Glomerular endothelial cell (primary cell): ENCODE measurements at regions not wholly inside any gene's neighbourhood (a gene's known extent, or its start where the extent isn't known, plus 50 kb on each side); places are given as distances from the start of the nearest gene placed in this dataset.
A peak's percentile ranks its signal among the peaks of the same experiment; 100 is the strongest.

Experiments used
- DNase-seq: peaks from one replicate; pipeline ENCODE4 v3.0.0-alpha.2; 2011; ENCODE audit warnings: low read depth, low spot score; ENCODE audit errors: extremely low read depth

- no peak for DNase-seq
Observed at GRCh38 chr6:105917038-105917695, 169.0 kb upstream of the PRDM1 start.

- no peak for DNase-seq
Observed at GRCh38 chr6:105911106-105911629, 175.0 kb upstream of the PRDM1 start.

GRCh38 chr6:105909106-105909505 is 177.0 kb upstream of the PRDM1 start:
- no peak for DNase-seq

- DNase-seq = no peak
Observed at GRCh38 chr6:105907991-105908390, 178.1 kb upstream of the PRDM1 start.

GRCh38 chr6:105907301-105907700 is 178.8 kb upstream of the PRDM1 start:
- DNase-seq = no peak

GRCh38 chr6:105902401-105903031 is 183.6 kb upstream of the PRDM1 start:
- no peak for DNase-seq

GRCh38 chr6:105901583-105901982 is 184.6 kb upstream of the PRDM1 start:
- DNase-seq = no peak

GRCh38 chr6:105900125-105900937 is 185.8 kb upstream of the PRDM1 start:
- DNase-seq = peak; percentile 61

GRCh38 chr6:105898286-105898685 is 187.8 kb upstream of the PRDM1 start:
- DNase-seq = no peak

- no peak for DNase-seq
Observed at GRCh38 chr6:105897131-105897530, 189.0 kb upstream of the PRDM1 start.

- no peak for DNase-seq
Observed at GRCh38 chr6:105896821-105897095, 189.4 kb upstream of the PRDM1 start.

- no peak for DNase-seq
Observed at GRCh38 chr6:105896052-105896820, 189.9 kb upstream of the PRDM1 start.

GRCh38 chr6:105894556-105894955 is 191.6 kb upstream of the PRDM1 start:
- no peak for DNase-seq

GRCh38 chr6:105893741-105894140 is 192.4 kb upstream of the PRDM1 start:
- DNase-seq = no peak

GRCh38 chr6:105892577-105893262 is 193.4 kb upstream of the PRDM1 start:
- DNase-seq = no peak

- no peak for DNase-seq
Observed at GRCh38 chr6:105890521-105891244, 195.5 kb upstream of the PRDM1 start.

- no peak for DNase-seq
Observed at GRCh38 chr6:105889902-105890301, 196.2 kb upstream of the PRDM1 start.

GRCh38 chr6:105886814-105887544 is 199.2 kb upstream of the PRDM1 start:
- DNase-seq = no peak
